ENCODE measurements at regions not wholly inside any gene's neighbourhood (a gene's known extent, or its start where the extent isn't known, plus 50 kb on each side); places are given as distances from the start of the nearest gene placed in this dataset.
"Not testable (repeated sequence)": the region's sequence is repeated elsewhere in the genome, so short reads cannot be mapped to it uniquely, and the experiment has no call there.

GRCh38 chr6:72560721-72561593, 60.9 kb upstream of the KCNQ5 start:
- peaks cover 7% of the 10 kb centered on the region for H3K4me1 ChIP-seq (ENCODE audit: low read depth)
- H3K4me3 ChIP-seq, result no peak overlapping the region
- no peak overlapping the region for H3K27ac ChIP-seq
- TF ChIP-seq CTCF (IDR thresholded peaks at IDR 0.05; ENCODE audit: low read depth, low read length), result peak; percentile 13
- H3K27me3 ChIP-seq, result no peaks in the 10 kb centered on the region
- DNase-seq (ENCODE audit: low read depth in 1 of 2, low spot score in 1 of 2), result peak; percentile 4
- H3K36me3 ChIP-seq, result no peaks in the 10 kb centered on the region
- H3K9me3 ChIP-seq (ENCODE audit: low read depth), result no peaks in the 10 kb centered on the region

DNA sequence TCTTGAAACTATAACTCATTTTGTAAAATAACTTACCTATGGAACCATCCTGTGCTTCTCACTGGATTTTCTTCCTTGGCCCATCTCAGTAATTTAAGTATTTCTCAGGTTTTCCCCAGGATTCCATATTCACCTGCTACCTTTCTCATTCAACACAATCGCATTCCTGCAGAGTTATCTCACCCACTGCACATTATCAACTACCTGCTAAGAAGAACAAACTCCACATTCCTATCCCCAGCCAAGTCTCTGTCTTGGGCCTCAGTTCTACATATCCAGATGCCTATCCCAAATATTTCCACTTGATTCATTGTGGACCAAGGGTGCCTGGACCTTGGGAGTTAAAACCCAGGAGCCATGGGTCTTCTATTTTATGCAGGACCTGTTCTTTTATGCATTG, 60.2 kb upstream of the KCNQ5 start:
- no peak for TF ChIP-seq CTCF (IDR thresholded peaks at IDR 0.05; ENCODE audit: low read depth, low read length)
- Histone ChIP-seq H3K36me3 (no peaks in the 10 kb centered on the region), H3K27me3 (no peaks in the 10 kb centered on the region), H3K9me3 (ENCODE audit: low read depth) (no peaks in the 10 kb centered on the region), H3K27ac (no peak overlapping the region), H3K4me1 (ENCODE audit: low read depth) (peaks cover 7% of the 10 kb centered on the region), H3K4me3 (no peak overlapping the region)
- DNase-seq (ENCODE audit: low read depth in 1 of 2, low spot score in 1 of 2), result no peak

GRCh38 chr6:72564231-72564630, 57.6 kb upstream of the KCNQ5 start:
- Histone ChIP-seq H3K4me3 (no peak overlapping the region), H3K9me3 (ENCODE audit: low read depth) (no peaks in the 10 kb centered on the region), H3K27me3 (no peaks in the 10 kb centered on the region), H3K36me3 (no peaks in the 10 kb centered on the region), H3K27ac (no peak overlapping the region), H3K4me1 (ENCODE audit: low read depth) (peaks cover 7% of the 10 kb centered on the region)
- TF ChIP-seq CTCF (IDR thresholded peaks at IDR 0.05; ENCODE audit: low read depth, low read length), result no peak
- DNase-seq (ENCODE audit: low read depth in 1 of 2, low spot score in 1 of 2), result no peak

DNA sequence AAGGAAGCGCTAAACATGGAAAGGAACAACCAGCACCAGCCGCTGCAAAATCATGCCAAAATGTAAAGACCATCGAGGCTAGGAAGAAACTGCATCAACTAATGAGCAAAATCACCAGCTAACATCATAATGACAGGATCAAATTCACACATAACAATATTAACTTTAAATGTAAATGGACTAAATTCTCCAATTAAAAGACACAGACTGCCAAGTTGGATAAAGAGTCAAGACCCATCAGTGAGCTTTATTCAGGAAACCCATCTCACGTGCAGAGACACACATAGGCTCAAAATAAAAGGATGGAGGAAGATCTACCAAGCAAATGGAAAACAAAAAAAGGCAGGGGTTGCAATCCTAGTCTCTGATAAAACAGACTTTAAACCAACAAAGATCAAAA, 49.9 kb upstream of the KCNQ5 start:
- not testable (repeated sequence) for H3K4me3 ChIP-seq; DNase-seq (ENCODE audit: low read depth in 1 of 2, low spot score in 1 of 2); H3K36me3 ChIP-seq

More for the DNA sequence above, 49.9 kb upstream of the KCNQ5 start:
- H3K9me3 ChIP-seq (ENCODE audit: low read depth); H3K27ac ChIP-seq; H3K4me1 ChIP-seq (ENCODE audit: low read depth); H3K27me3 ChIP-seq: not testable (repeated sequence)
